T-helper 2 cell treated with Interferon-gamma antibody and Interleukin-4, amounts not matched to agents 5 μg/mL and 100 μg/mL, for 36 hours (primary cell): ENCODE measurements at regions not wholly inside any gene's neighbourhood (a gene's known extent, or its start where the extent isn't known, plus 50 kb on each side); places are given as distances from the start of the nearest gene placed in this dataset.
"Not testable (repeated sequence)": the region's sequence is repeated elsewhere in the genome, so short reads cannot be mapped to it uniquely, and the experiment has no call there.

ENCODE experiments used
- DNase-seq: peaks from one replicate; pipeline ENCODE4 v3.0.0; 2021; ENCODE audit warnings: low spot score
- H3K27ac Mint-ChIP-seq: one replicate; pipeline ENCODE4 v1.8.0; 2021; ENCODE audit warnings: mild to moderate bottlenecking, mixed read lengths
- H3K27me3 Mint-ChIP-seq: one replicate; pipeline ENCODE4 v1.8.0; 2021; ENCODE audit warnings: low read depth, mixed read lengths
- H3K36me3 Mint-ChIP-seq: one replicate; pipeline ENCODE4 v1.8.0; 2021; ENCODE audit warnings: low read depth, mixed read lengths
- H3K4me1 Mint-ChIP-seq: one replicate; pipeline ENCODE4 v1.8.0; 2021; ENCODE audit warnings: low read depth, mixed read lengths
- H3K4me3 Mint-ChIP-seq: one replicate; pipeline ENCODE4 v1.8.0; 2022; ENCODE audit warnings: mild to moderate bottlenecking, moderate library complexity, mixed read lengths
- H3K9me3 Mint-ChIP-seq: one replicate; pipeline ENCODE4 v1.8.0; 2021; ENCODE audit warnings: mixed read lengths

DNA sequence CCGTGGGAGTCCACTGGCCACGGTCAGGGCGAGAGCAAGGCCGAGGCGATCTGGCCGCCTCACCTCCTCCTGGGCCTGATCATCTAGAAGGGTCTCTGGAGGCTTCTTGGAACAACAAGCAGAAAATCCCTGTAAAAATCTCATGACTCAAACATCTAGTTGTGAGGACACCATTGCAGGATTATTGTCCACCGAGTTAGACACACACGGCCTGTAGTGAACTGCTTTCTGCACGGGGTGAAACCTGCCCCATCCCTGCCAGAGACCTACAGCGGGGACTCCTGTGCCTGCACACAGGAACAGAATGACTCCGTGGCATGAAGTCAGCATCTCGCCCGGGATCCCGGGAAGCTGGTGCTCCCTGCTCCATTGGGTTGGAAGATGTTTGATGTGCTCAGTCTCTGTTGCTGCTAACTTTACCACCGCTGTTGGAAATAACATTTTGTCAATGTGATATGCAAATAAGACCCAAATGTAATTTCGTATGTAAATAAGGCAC is 267.0 kb upstream of the TCERG1L start:
- DNase-seq, result no peak
- no peak overlapping the region for H3K4me3 Mint-ChIP-seq
- H3K9me3 Mint-ChIP-seq, result no peaks in the 10 kb centered on the region
- H3K4me1 Mint-ChIP-seq, result no peaks in the 10 kb centered on the region
- H3K36me3 Mint-ChIP-seq, result no peaks in the 10 kb centered on the region
- no peak overlapping the region for H3K27ac Mint-ChIP-seq
- H3K27me3 Mint-ChIP-seq, result no peaks in the 10 kb centered on the region

DNA sequence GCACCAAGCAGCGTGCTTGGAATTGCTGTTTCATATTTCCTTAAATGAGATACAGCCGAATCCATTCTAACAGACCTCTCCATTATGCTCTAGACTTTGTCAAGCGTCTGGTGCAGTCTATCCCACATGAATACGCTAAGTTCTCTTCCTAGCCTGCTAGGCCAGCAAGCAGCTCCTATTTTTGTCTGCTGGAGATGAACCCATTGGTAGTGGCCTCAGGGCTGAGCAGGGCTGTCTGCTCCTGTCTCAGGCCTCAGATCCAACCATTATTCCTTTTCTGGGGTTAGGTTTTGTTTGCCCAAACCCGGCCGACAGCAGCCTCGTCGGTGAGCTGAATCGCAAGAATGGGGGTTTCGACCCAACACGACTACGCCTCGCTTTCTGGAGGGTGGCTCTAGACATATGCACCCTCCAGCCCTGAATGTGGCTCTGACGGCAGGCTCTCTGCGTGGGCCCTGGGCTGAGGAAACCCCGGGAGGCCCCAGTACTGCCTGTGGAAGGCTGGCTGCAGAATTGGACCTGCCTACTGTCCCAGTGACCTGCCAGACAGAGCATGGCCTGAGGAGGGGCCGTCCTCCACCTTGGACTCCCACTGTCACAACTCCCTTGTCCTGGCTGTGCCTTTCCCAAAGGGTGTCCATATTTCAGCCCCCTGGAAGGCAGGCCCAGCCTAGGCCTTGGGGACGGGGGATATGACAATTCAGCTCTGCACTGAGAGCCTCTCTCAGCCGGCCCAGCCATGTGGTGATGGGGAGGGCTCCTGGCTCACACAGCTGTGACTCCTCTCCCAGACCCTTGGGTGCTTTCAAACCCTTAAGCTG is 267.9 kb upstream of the TCERG1L start:
- Mint-ChIP-seq H3K4me3 (no peak overlapping the region), H3K27me3 (no peaks in the 10 kb centered on the region), H3K4me1 (no peaks in the 10 kb centered on the region), H3K9me3 (no peaks in the 10 kb centered on the region), H3K27ac (no peak overlapping the region), H3K36me3 (no peaks in the 10 kb centered on the region)
- no peak for DNase-seq

DNA sequence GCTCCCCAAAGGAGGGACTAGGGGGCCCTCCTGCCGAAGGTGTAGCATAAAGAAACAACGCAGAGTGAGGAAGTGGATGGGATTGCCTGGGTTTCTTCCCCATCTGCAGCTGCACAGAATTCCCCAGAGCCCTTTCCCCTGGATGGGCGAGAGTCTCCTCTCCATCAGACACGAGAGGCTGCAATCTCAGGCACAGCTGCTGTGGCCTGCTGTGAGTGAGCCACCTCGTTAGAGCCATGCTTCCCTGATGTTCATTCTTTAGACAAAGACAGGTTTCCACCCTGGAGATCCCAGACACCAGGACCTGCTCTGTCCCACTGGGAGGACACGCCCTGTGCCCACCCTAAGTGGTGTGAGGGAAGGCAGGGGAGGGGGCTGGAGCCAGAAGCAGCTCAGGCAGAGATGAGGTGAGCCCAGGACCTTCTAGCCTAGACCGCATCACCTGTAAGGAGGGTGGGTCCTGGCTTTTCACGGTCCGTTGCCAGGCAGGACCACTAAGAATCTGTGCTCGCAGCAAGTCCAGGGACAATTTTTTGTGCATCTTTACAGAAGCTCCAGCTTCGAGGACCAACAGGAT is 268.6 kb upstream of the TCERG1L start:
- no peak overlapping the region for H3K4me3 Mint-ChIP-seq
- no peaks in the 10 kb centered on the region for H3K27me3 Mint-ChIP-seq
- no peaks in the 10 kb centered on the region for H3K9me3 Mint-ChIP-seq
- DNase-seq, result no peak
- H3K36me3 Mint-ChIP-seq, result no peaks in the 10 kb centered on the region
- no peaks in the 10 kb centered on the region for H3K4me1 Mint-ChIP-seq
- no peak overlapping the region for H3K27ac Mint-ChIP-seq

DNA sequence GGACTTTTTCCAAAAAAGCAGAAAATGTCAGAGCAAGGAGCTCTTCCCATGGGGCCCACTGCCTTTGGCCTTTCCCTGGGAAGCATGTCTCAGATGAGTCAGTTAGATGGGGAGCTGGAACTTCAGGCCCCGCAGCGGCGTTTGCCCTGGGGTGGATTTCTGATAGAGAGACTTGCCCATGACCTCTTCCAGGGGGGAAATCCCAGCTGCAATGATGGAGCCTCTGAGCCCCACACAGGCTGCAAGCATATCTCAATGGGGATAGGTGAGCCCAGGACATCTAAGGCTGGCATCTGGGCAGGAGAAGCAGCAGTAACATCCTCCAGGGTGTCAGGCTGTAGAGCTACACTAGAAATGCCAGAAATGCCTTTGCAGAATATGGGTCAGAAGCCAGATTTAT is 269.2 kb upstream of the TCERG1L start:
- no peaks in the 10 kb centered on the region for H3K36me3 Mint-ChIP-seq
- no peaks in the 10 kb centered on the region for H3K27me3 Mint-ChIP-seq

DNA sequence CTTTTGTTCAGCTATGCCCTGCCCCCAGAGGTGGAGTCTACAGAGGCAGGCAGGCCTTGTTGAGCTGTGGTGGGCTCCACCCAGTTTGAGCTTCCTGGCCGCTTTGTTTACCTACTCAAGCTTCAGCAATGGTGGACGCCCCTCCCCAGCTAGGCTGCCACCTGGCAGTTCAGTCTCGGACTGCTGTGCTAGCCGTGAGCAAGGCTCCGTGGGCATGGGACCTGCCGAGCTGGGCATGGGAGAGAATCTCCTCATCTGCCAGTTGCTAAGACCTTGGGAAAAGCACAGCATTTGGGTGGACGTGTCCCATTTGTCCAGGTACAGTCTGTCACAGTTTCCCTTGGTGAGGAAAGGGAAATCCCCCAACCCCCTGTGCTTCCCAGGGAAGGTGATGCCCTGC is 270.0 kb upstream of the TCERG1L start:
- not testable (repeated sequence) for H3K27me3 Mint-ChIP-seq, DNase-seq, H3K27ac Mint-ChIP-seq, H3K4me1 Mint-ChIP-seq, H3K4me3 Mint-ChIP-seq, H3K9me3 Mint-ChIP-seq, H3K36me3 Mint-ChIP-seq

More for the DNA sequence above, 269.2 kb upstream of the TCERG1L start:
- H3K9me3 Mint-ChIP-seq, result no peaks in the 10 kb centered on the region
- H3K4me1 Mint-ChIP-seq, result no peaks in the 10 kb centered on the region
- no peak for DNase-seq
- H3K4me3 Mint-ChIP-seq, result no peak overlapping the region
- H3K27ac Mint-ChIP-seq, result no peak overlapping the region

DNA sequence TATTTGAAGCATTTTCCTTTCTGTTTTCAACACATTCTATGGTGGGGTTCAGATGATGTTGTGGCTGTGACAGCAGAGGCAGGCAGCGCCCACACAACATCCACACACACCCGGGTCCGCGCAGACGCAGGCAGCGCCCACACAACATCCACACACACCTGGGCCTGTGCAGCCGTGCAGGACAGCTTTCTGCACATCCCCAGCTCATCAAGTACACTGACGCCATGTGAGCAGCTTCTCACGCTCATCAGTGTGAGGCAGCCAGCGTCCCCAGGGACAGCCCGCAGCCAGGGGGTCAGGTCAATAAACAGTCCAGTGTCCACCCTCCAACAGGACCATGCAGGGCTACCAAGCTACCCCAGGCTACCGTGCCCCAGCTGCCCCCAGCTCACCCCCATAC is 272.8 kb upstream of the TCERG1L start:
- H3K36me3 Mint-ChIP-seq, result no peaks in the 10 kb centered on the region
- no peaks in the 10 kb centered on the region for H3K27me3 Mint-ChIP-seq
- DNase-seq, result no peak

DNA sequence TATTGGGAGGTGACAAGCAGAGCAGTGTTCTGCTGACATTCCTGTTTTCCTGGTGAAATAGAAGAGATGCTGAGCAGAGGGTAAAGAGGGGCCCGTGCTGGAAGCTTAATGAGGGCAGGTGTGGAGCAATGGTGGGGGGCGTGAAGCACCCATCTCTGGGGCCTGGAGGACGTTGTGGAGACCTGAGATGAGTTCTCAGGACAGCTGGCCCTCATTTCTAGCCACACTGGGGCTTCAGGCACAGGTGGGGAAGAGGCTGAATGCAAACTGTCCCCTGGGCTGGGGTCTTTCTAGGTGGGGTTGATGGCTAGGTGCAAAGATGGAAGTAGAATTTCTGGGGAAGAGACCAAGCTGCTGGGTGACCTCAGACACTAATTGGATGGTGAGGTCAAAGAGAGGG is 274.2 kb upstream of the TCERG1L start:
- no peak overlapping the region for H3K27ac Mint-ChIP-seq
- no peak overlapping the region for H3K4me3 Mint-ChIP-seq
- H3K4me1 Mint-ChIP-seq, result no peaks in the 10 kb centered on the region
- no peaks in the 10 kb centered on the region for H3K9me3 Mint-ChIP-seq
- no peaks in the 10 kb centered on the region for H3K36me3 Mint-ChIP-seq
- no peaks in the 10 kb centered on the region for H3K27me3 Mint-ChIP-seq
- no peak for DNase-seq

More for the DNA sequence above, 272.8 kb upstream of the TCERG1L start:
- Mint-ChIP-seq H3K4me1 (no peaks in the 10 kb centered on the region), H3K4me3 (no peak overlapping the region), H3K9me3 (no peaks in the 10 kb centered on the region), H3K27ac (no peak overlapping the region)

DNA sequence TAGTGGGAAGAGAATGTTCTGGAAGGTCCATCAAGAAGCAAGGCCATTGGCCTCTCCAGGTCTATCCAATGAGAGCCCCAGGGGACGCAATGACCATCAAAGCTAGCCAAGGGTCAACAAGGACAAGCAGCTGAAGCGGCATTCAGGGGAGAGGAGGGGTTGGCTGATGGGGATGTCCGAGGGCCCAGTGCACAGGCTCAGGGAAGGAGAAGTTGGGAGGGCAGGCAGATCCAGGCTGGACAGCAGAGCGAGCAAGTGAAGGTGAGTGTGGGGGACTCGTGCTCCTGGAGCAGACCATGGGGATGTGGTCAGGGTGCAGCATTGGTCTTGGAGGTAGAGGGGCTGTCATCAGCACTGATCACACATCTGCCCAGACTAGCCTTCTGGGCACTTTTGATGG is 275.4 kb upstream of the TCERG1L start:
- DNase-seq, result no peak
- Mint-ChIP-seq H3K9me3 (no peaks in the 10 kb centered on the region), H3K4me3 (no peak overlapping the region), H3K27me3 (no peaks in the 10 kb centered on the region), H3K36me3 (no peaks in the 10 kb centered on the region), H3K27ac (no peak overlapping the region), H3K4me1 (no peaks in the 10 kb centered on the region)

DNA sequence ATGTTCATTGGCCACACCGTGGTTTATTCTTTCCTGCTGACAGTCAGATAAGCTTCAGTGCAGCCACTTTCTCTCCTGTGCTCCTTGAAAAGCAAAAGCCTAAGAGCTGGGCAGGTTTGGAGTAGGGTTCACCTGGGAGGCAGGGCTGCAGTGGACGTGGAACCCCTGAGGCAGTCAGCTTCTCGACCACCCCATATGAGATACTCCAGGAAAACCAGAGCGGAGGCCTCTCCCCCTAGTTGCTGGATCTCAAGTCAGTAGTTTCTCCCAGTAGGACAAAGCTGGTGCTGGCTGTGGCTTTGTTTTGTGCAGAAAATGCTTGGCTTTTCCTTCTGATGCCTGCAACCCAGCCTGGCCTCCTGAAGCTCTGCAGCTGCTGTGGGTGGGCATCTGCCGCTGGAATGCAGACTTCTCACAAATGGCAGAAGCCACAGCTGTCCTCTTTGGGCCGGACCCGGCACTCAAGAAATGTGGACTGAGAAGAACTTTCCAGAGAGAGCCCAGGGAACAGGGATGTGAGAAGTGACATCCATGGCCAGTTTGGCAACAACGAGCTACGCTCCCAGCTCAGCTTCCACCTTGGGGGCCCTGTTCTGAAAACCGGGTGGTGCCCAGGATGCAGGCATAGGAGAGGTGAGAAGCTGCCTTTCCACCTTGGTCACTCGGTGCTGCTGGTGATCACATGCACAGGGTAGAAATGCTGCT is 276.6 kb upstream of the TCERG1L start:
- Mint-ChIP-seq H3K4me1 (no peaks in the 10 kb centered on the region), H3K4me3 (no peak overlapping the region)

DNA sequence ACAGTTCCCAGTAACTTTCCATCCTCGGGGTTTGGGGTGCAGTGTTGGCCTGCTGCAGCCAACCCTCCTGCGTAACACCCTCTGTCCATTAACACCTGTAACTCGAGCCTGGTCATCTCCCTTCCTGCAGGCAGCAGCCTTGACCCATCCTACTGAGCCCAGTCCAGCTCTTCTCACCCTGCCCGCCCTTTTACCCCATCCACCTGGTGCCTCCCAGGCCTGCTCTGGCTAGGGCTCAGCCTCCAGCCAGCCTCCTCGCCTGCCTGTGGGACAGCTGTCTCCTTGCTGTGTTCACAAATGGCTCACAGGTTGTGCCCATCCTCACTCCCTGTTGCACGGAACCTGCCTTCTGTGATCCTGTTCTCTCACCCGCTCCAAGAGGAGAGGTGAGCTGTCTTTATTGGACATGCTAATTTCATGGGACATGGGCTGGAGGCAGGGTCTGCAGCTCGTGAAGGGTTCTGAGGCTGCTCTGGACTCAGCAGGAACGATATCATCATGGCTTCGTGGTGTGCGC is 277.2 kb upstream of the TCERG1L start:
- Mint-ChIP-seq H3K4me3 (no peak overlapping the region), H3K27me3 (no peaks in the 10 kb centered on the region), H3K27ac (no peak overlapping the region), H3K9me3 (no peaks in the 10 kb centered on the region), H3K36me3 (no peaks in the 10 kb centered on the region), H3K4me1 (no peaks in the 10 kb centered on the region)
- no peak for DNase-seq

More for the DNA sequence above, 276.6 kb upstream of the TCERG1L start:
- Mint-ChIP-seq H3K27me3 (no peaks in the 10 kb centered on the region), H3K27ac (no peak overlapping the region), H3K9me3 (no peaks in the 10 kb centered on the region), H3K36me3 (no peaks in the 10 kb centered on the region)
- DNase-seq, result no peak

DNA sequence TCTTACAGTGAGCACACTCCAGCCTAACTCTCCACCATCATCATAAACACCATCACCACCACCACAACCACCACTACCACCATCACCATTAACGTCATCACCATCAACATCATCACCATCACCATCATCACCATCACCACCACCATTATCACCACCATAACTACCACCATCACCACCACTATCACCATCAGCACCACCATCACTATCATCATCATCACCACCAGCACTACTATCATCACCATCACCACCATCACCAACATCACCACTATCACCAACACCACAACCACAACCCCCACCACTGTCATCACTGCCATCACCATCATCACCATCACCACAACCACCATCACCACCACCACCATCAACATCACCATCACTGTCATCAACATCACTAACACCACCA is 279.0 kb upstream of the TCERG1L start:
- Mint-ChIP-seq H3K4me3 (no peak overlapping the region), H3K27ac (no peak overlapping the region), H3K36me3 (no peaks in the 10 kb centered on the region), H3K27me3 (no peaks in the 10 kb centered on the region), H3K4me1 (no peaks in the 10 kb centered on the region), H3K9me3 (no peaks in the 10 kb centered on the region)
- no peak for DNase-seq

DNA sequence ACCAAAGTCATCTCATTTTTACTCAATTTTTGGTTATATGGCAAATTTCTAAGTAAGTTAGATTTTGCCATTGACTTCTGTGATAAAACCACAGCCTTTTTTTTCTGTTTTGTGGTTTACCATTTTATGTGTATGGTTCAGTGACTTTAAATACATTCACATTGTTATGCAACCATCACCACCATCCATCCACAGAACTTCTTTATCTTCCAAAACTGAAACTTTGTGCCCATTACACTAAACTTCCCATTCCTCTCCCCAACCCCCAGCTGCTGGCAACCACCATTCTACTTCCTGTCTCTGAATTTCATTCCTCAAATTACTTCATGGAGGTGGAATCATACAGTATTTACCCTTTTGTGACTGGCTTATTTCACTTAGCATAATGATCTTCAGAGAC is 280.4 kb upstream of the TCERG1L start:
- Mint-ChIP-seq H3K27me3 (no peaks in the 10 kb centered on the region), H3K36me3 (no peaks in the 10 kb centered on the region), H3K4me1 (no peaks in the 10 kb centered on the region), H3K9me3 (no peaks in the 10 kb centered on the region), H3K4me3 (no peak overlapping the region), H3K27ac (no peak overlapping the region)
- DNase-seq, result no peak

DNA sequence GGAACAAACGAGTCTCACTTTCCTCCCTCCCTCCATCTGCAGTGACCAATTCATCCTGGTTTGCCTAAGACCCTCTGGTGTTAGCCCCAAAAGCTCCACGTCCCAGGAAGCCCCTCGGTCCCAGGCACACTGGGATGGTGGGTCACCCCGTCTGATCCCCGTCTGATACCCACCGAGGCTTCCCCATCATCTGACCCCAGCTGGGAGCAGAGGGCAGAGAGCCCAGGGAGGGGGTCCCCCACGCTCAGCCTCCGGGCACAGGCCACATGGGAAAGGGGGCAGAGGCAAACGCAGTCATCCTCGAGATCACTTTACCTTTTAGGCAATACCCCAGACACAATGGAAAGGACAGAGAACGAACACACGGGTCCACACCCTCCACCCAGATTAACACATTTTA is 291.6 kb upstream of the PPP2R2D start:
- Mint-ChIP-seq H3K27me3 (no peaks in the 10 kb centered on the region), H3K36me3 (no peaks in the 10 kb centered on the region), H3K27ac (no peak overlapping the region), H3K4me1 (no peaks in the 10 kb centered on the region), H3K9me3 (peaks cover 8% of the 10 kb centered on the region), H3K4me3 (no peak overlapping the region)
- DNase-seq, result no peak

DNA sequence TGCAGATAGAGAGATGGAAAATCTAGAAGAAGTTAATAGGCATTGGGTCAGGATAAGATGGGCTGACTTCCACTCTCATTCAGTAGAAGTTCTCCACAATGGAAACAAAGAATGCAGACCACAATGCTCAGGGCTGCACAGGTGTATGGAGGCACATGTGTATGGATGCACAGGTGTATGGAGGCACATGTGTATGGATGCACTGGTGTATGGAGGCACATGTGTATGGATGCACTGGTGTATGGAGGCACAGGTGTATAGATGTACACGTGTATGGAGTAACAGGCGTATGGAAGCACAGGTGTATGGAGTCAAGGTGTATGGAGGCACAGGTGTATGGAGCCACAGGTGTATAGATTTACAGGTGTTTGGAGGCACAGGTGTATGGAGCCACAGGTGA is 285.7 kb upstream of the PPP2R2D start:
- H3K4me3 Mint-ChIP-seq, result no peak overlapping the region
- no peak overlapping the region for H3K27ac Mint-ChIP-seq
- no peaks in the 10 kb centered on the region for H3K27me3 Mint-ChIP-seq
- H3K9me3 Mint-ChIP-seq, result no peaks in the 10 kb centered on the region
- DNase-seq, result no peak
- no peaks in the 10 kb centered on the region for H3K36me3 Mint-ChIP-seq
- no peaks in the 10 kb centered on the region for H3K4me1 Mint-ChIP-seq
